HT1080 (cell line): ENCODE measurements at regions not wholly inside any gene's neighbourhood (a gene's known extent, or its start where the extent isn't known, plus 50 kb on each side); places are given as distances from the start of the nearest gene placed in this dataset.

ENCODE experiments used
- DNase-seq: peaks from one replicate; pipeline ENCODE4 v3.0.0-alpha.2; 2015; ENCODE audit warnings: low read depth

DNA sequence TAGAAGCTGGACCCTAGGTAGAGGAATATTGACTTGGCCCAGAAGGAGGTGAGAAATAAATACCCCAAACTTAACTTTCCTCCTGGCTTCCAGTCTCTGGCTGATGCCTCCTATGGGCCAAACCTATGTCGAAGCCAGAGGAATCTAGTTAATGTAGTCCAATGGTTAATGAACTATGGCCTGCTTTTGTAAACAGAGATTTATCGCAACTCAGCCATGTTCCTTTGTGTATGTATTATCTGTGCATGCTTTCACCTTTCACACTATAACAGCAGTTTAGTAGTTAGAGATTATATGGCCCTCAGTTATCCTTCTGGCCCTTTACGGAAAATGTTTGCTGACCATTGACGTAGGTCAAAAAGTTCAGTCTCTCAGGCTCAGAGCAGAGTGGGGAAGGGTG, 67.3 kb upstream of the BARD1 start:
- no peak for DNase-seq

DNA sequence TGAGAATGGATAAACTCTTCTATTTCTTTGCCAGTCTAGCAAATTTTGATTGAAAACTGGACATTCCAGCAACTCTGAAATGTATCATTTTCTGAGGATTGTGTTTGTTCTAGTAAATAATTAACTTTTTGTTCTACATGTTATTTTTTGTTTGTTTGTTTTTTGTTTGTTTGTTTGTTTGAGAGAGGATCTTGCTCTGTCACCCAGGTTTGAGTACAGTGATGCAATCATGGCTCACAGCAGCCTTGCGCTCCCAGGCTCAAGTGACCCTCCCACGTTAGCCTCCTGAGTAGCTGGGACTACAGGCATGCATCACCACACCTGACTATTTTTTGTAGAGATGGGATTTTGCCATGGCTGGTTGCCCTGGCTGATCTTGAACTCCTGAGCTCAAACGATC, 65.2 kb upstream of the BARD1 start:
- DNase-seq: no peak

DNA sequence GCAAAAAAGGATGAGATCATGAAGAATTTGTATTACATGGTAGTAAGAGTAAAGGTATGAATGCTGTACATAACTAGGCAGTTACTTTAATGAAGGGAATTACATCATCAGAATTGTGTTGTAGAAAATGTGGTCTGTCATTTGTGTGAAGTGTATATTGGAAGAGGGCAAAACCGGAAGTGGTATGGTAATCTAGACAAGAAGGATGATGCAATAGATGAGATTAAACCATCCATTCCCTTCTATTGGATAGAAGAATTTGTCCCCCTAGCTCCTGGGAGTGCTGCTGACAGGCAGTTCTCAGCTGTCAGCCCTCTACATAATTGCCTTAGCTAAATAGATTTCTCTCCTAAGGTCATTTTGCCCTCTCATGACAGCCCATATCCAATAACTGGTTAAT, 55.9 kb upstream of the BARD1 start:
- DNase-seq: peak; percentile 1
